Transverse colon (tissue), 4 donors: ENCODE measurements at regions not wholly inside any gene's neighbourhood (a gene's known extent, or its start where the extent isn't known, plus 50 kb on each side); places are given as distances from the start of the nearest gene placed in this dataset.

Experiments used
- EP300 ChIP-seq: sonication (generic); formaldehyde crosslinking; IDR thresholded peaks from one replicate; pipeline ENCODE4 v1.6.1; 2017; ENCODE audit warnings: antibody characterized with exemption, low read depth
- POLR2A ChIP-seq: fragments of 450-650 bp; IDR thresholded peaks from one replicate; pipeline ENCODE4 v1.6.1; 2016; ENCODE audit warnings: antibody characterized with exemption, mild to moderate bottlenecking, moderate library complexity
- POLR2AphosphoS5 ChIP-seq, 3 donors: sonication (generic); formaldehyde crosslinking; IDR thresholded peaks; one replicate each; pipeline ENCODE4 v1.6.1; 2016; ENCODE audit warnings: antibody characterized with exemption in 3 of 3
- TF ChIP-seq, protein P1 (sequence below), 5 experiments: fragments of 200-600 bp in 3 of 5; fragments of 450-650 bp in 2 of 5; sonication (generic) in 3 of 5; IDR thresholded peaks; 1 replicate in 2 of 5; 2 replicates in 3 of 5; pipeline ENCODE4 v1.5.1; 2016 to 2017; ENCODE audit warnings: antibody characterized with exemption in 5 of 5, inconsistent platforms in 3 of 5, mild to moderate bottlenecking in 2 of 5, moderate library complexity in 1 of 5

DNA sequence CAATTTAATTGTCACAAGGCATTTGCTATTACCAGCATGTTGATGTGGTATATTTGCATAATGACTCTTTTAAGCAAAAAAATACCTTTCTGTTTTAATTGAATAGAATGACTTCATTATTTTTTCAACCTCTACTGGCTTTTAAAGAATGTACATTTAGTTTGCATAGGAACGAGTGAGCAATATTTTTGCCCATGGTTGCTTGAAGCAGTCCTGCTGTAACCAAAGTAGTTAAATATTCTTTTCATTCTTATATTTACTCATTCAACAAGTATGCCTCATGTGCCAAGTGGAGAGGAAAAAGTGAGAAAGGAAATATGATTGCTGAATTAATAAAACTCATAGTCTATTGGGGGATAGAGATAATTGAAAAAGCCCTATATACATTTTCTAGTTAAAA, 184.7 kb downstream of the DSEL start:
- TF ChIP-seq, protein P1, sequence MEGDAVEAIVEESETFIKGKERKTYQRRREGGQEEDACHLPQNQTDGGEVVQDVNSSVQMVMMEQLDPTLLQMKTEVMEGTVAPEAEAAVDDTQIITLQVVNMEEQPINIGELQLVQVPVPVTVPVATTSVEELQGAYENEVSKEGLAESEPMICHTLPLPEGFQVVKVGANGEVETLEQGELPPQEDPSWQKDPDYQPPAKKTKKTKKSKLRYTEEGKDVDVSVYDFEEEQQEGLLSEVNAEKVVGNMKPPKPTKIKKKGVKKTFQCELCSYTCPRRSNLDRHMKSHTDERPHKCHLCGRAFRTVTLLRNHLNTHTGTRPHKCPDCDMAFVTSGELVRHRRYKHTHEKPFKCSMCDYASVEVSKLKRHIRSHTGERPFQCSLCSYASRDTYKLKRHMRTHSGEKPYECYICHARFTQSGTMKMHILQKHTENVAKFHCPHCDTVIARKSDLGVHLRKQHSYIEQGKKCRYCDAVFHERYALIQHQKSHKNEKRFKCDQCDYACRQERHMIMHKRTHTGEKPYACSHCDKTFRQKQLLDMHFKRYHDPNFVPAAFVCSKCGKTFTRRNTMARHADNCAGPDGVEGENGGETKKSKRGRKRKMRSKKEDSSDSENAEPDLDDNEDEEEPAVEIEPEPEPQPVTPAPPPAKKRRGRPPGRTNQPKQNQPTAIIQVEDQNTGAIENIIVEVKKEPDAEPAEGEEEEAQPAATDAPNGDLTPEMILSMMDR (IDR thresholded peaks at IDR 0.05), result no peak
- TF ChIP-seq POLR2AphosphoS5 (IDR thresholded peaks at IDR 0.05) (no peak), POLR2A (no peak), EP300 (no peak)
